ENCODE measurements at regions not wholly inside any gene's neighbourhood (a gene's known extent, or its start where the extent isn't known, plus 50 kb on each side); places are given as distances from the start of the nearest gene placed in this dataset.

DNA sequence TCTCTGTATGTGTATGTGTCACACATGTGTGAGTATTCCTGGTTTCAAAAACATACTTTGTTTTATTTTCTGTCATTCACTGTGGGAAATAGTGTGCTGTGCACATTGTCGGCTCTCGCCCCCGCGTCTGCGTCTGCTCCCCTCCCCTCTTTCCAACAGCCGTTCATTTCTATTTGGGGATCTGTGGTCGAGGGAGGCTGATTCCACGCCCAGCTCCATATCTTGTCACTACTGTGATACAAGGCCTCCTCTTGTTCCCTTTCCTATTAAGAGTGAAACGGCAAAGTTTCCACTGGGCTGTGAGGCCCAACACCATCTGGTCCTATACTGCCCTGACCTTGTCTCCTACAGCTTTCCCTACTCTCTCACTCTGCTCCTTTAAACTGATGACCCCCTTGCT, 172.5 kb upstream of the LRIG1 start:
- TF ChIP-seq POLR2A (IDR thresholded peaks at IDR 0.05; ENCODE audit: low read depth, low read length) (no peak), POLR2AphosphoS5 (IDR thresholded peaks at IDR 0.05; ENCODE audit: low read depth, low read length) (no peak)

Data from GM12892 (cell line).